GM19351 (cell line): ENCODE measurements at regions not wholly inside any gene's neighbourhood (a gene's known extent, or its start where the extent isn't known, plus 50 kb on each side); places are given as distances from the start of the nearest gene placed in this dataset.
"Not testable (repeated sequence)": the region's sequence is repeated elsewhere in the genome, so short reads cannot be mapped to it uniquely, and the experiment has no call there.

Experiments used
- ATAC-seq: cut with Tn5 transposase; IDR thresholded peaks from one replicate; pipeline ENCODE4 v1.9.1; 2021; ENCODE audit warnings: mild to moderate bottlenecking, moderate library complexity; ENCODE audit not compliant: unreplicated experiment

GRCh38 chr2:192412866-192413265 is 218.1 kb upstream of the TMEFF2 start:
- not testable (repeated sequence) for ATAC-seq

GRCh38 chr2:192412394-192412793 is 217.7 kb upstream of the TMEFF2 start:
- ATAC-seq = no peak

GRCh38 chr2:192411755-192412154 is 217.0 kb upstream of the TMEFF2 start:
- ATAC-seq = no peak

- no peak for ATAC-seq
Observed at GRCh38 chr2:192410319-192410718, 215.6 kb upstream of the TMEFF2 start.

GRCh38 chr2:192407692-192408091 is 213.0 kb upstream of the TMEFF2 start:
- ATAC-seq = no peak

- ATAC-seq = no peak
Observed at GRCh38 chr2:192398236-192398635, 203.5 kb upstream of the TMEFF2 start.

- ATAC-seq = no peak
Observed at GRCh38 chr2:192394605-192395004, 199.9 kb upstream of the TMEFF2 start.

- ATAC-seq = no peak
Observed at GRCh38 chr2:192391041-192391440, 196.3 kb upstream of the TMEFF2 start.

GRCh38 chr2:192390401-192390800 is 195.7 kb upstream of the TMEFF2 start:
- ATAC-seq = no peak

- not testable (repeated sequence) for ATAC-seq
Observed at GRCh38 chr2:192384191-192384590, 189.5 kb upstream of the TMEFF2 start.

GRCh38 chr2:192381082-192381481 is 186.3 kb upstream of the TMEFF2 start:
- ATAC-seq = no peak

GRCh38 chr2:192379736-192380135 is 185.0 kb upstream of the TMEFF2 start:
- ATAC-seq = no peak

GRCh38 chr2:192377173-192377572 is 182.4 kb upstream of the TMEFF2 start:
- no peak for ATAC-seq

- ATAC-seq = no peak
Observed at GRCh38 chr2:192373754-192374153, 179.0 kb upstream of the TMEFF2 start.

GRCh38 chr2:192373221-192373620 is 178.5 kb upstream of the TMEFF2 start:
- no peak for ATAC-seq

GRCh38 chr2:192369969-192370368 is 175.2 kb upstream of the TMEFF2 start:
- ATAC-seq = no peak

- no peak for ATAC-seq
Observed at GRCh38 chr2:192357217-192357616, 162.5 kb upstream of the TMEFF2 start.

- no peak for ATAC-seq
Observed at GRCh38 chr2:192354512-192355244, 159.9 kb upstream of the TMEFF2 start.

GRCh38 chr2:192347542-192347941 is 152.8 kb upstream of the TMEFF2 start:
- ATAC-seq = no peak

GRCh38 chr2:192345287-192345686 is 150.6 kb upstream of the TMEFF2 start:
- ATAC-seq = no peak

GRCh38 chr2:192333642-192334041 is 138.9 kb upstream of the TMEFF2 start:
- ATAC-seq = no peak

GRCh38 chr2:192328297-192328696 is 133.6 kb upstream of the TMEFF2 start:
- ATAC-seq = no peak

- ATAC-seq = peak; percentile 66
Observed at GRCh38 chr2:192327576-192327975, 132.8 kb upstream of the TMEFF2 start.
